Medulla oblongata (tissue), 1 donor: ENCODE measurements at regions not wholly inside any gene's neighbourhood (a gene's known extent, or its start where the extent isn't known, plus 50 kb on each side); places are given as distances from the start of the nearest gene placed in this dataset.

Experiments used
- DNase-seq: peaks from one replicate; pipeline ENCODE4 v3.0.0-alpha.2; 2015; ENCODE audit errors: extremely low spot score

DNA sequence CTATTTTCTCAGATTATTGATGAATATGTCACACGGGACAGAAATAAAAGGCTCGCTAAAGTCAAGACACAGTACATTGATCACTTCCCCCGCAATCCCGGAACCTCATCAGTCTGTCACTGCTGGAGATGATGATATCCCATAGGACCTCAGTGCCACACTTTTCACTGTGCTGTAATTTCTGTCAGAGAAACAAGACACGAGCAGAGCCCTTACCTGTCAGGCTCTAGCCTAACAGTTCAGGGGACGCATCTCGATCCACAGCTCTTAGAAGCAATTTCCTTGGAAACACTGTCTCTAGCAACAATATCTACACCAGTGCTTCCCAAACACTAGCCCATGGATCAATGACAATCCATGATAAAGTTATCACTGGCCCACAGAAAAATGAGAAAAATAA, 140.0 kb downstream of the GRIN2B start:
- no peak for DNase-seq

DNA sequence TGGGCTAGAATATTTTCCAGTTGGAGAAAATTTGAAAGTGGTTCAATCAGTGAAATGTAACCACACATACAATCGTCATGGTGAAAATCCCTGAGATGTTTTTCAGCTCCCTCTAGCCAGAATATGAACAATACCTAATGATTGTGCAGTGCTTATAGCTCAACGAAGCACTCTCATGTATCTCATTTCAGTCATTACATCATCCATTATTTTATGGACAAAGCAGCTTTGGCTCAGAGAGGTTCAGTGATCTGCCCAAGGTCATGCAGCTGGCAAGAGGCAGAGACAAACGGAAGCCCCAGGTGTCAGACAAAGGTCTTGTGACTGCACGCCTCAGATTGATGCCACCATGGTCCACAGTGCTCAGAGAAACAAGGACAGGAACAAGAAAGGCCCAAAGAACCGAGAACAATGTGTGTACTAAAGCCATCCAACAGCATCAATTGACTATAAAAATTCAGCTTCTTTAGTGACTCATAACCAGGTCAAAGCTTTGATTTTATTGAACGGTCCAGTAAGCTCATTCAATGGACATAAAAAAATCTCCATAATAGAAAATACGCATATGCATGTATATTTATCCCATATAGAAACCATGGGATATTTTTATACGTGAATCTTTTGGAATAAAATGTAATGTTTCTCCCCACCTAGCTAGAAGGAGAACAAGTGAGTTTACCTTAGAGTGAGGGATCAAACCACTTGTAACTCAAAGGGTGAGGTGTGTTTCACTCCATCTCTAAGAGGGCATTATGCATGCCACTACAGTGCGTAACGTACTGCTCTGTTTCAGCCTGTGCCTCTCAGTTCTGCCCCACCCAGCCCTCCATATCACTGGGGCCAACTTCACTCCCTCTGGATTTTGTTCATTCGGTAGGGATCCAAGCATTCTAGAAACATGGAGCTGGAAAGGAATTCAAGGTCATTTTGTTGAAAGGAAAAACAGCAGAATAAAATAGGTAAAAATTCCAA, 141.8 kb downstream of the GRIN2B start:
- no peak for DNase-seq

DNA sequence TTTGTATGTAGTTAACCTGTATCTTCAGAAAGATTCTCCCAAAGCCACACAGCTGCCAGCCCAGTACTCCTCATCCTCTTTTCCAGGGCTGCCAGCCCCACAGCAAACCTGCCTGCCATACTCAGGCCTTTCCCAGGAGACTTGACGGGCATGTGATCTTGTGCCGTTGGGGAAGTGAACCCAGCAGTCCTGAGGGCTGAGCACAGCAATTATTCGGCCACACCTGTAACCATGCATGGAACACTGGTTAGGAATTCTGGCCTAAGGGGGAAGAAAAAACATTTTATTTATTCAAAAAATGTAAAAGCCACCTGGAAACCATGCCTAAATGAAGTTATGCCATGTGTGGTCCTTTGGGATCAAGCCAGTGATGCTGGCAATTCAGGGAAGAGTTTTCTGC, 145.3 kb downstream of the GRIN2B start:
- no peak for DNase-seq

DNA sequence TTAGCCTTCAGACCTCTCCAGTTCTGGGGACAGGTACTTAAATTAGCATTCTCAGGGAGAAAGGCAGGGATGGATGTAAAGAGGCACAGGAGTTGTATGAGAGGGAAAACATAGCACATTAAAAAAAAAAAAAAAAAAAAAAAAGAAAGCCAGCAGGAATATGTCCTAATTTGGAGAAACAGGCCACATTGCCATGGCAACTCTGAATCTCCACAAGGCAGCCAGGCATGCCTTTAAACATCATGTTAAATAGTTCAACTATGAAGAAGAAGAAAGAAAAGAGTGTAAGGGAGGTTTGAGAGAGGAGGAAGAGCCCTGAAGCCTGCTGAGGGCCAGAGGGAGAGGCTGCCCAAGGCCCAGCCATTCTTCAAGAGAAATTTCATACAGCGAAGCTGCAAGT, 145.8 kb downstream of the GRIN2B start:
- DNase-seq = no peak

DNA sequence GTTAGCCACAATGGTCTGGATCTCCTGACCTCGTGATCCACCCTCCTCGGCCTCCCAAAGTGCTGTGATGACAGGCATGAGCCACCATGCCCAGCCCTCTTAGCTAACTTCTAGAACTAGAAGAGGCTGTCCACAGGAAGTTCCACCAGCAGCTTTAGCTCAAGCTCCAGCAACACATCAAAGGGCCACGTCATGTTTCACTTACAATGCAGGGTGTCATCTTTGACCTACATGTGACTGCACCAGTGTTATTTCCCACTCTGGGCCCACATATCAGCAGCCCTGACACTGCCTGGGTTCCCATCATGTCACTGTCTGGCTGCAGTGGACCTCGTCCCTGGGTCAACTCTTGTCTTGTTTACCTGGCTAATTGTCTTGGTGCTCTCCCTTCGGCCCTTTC, 147.2 kb downstream of the GRIN2B start:
- DNase-seq = no peak

DNA sequence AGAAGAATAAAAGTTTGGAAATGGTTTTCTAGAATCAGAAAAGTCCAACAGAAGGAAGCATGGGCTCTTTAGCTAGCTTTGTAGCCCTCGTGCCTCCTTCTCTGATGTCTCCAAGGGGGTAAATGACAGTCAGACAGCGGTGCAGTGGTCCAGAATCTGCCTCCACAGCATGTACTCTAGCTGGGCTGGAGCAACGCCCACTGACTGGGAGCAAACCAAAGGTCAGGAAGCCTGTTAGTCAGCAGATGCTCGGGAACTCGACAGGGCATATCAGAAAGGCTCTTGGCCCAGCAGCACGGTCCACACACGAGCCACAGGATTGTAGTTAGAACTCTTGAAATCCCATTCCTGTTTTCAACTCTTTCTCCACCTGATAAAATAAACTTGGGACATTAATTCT, 164.3 kb downstream of the GRIN2B start:
- DNase-seq = no peak

DNA sequence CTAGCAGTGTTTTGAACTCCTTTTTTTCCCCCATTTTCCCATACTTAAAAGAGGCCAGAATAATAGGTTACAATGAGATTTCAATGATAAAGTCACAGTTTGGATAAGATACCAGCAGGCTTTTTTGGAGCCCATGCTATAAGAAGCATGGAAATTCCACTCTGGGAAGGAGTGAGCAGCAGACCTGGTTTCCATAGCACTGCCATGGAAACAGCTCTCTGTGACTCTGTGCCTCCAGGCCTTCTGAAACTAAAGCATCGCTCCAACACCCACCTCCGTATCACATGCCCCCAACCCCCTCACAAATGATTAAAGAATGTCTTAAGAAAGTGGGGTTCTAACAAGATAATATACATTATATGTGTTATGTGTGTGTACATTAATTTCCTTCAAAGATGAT, 165.0 kb downstream of the GRIN2B start:
- DNase-seq = no peak

DNA sequence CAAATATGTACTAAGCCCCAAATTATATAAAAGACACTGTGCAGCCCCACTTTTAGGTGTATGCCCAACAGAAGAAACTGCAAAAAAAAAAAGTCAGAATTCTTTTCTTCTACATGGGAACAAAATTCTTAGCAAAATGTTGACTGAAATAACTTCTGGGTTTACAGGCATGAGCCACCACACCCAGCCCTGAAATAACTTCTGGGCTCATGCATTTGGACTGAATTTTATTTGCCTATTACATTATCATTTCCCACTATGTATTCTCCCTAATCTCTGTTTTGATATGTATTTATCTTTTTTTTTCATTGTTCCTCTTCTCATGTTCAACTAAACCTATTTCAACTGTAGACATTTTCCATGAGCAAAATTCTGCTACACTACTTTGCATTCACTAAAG, 169.2 kb downstream of the GRIN2B start:
- DNase-seq = no peak

DNA sequence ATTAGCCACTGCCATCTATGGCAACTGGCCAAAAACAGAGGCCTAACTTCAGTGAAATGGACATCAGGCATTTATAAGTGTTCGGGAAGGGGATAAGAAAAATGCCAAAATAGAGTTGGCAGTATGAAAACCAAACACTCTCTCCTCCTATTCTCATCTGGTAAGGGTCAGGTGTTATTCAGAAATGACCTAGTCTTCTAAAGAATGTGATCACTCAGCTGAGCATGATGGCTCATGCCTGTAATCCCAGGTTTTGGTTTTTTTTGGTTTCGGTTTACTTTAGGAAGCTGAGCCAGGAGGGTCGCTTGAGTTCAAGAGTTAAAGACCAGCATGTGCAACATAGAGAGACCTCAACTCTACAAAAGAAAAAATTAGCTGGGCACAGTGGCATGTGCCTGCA, 170.3 kb downstream of the GRIN2B start:
- DNase-seq = no peak

DNA sequence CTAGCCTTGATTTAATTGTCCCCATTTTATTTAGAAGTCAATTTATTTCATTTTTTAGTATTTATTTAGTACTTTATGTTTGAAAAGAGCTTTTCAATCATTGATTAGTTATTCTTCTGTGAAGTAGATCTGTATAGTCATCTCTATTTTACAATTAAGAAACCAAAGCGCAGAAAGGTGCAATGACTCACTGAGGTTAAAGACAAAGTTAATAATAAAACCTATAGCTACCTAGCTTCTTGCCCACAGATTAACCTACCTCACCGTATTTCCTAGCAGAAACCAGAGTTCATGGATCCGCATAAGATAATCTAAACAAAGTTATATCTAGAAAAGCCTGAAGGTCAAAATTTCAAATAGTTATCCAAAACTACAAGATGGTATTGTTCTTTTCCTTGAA, 176.4 kb downstream of the GRIN2B start:
- DNase-seq = no peak

DNA sequence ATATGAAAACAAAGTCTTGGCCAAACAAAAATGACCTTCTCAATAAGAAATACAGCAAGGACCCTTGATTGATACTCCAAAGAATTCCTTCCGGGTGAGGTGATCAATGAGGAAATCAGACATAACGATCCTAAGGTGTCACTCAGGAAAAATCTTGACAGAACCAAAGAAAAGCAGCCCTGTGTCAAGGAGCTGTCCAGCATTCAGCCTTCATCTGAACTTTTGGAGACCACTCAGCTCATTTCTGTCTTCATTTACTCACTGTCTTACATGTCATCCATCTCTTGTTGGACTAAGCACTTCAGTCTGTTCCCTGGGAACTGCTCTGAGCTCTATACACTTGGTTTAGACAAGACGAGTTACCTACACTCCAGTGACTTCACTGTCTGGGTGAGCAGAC, 179.9 kb downstream of the GRIN2B start:
- no peak for DNase-seq

DNA sequence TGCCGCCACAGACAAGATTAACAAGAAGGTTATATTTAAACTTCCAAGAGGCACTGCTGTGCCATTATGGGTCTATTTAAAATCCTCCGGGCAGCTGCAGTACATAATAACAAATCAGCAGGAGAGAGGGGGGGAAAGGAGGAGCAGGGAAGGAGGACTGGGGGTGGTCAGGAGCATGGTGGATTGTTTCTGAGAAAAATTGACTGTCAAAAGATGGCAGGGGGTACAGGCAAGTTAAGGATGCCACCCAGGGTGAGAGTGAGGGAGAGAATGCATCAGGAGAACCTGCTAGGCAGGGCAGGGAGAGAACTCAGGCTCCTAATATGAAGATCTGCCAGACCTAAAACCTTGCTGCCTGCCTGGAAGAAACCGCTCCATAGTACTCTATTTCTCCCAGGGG, 181.8 kb downstream of the GRIN2B start:
- DNase-seq = no peak

DNA sequence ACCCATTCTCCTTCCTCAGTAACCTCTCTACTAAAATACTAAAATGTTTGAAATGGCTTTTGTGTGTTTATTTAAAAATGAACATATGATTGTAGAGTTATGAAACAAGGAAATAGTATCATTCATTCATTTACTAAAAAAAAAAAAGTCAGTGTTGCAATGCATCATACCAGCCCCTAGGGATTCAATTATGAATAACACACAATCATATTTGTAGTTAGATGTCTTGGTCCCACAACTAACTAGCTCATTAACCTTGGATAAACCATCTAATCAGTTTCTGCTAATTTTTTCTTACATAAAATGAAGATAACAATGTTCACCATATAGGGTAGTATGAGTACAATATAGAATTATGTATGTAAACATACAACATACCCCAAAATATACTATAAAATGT, 183.2 kb downstream of the GRIN2B start:
- DNase-seq = no peak

DNA sequence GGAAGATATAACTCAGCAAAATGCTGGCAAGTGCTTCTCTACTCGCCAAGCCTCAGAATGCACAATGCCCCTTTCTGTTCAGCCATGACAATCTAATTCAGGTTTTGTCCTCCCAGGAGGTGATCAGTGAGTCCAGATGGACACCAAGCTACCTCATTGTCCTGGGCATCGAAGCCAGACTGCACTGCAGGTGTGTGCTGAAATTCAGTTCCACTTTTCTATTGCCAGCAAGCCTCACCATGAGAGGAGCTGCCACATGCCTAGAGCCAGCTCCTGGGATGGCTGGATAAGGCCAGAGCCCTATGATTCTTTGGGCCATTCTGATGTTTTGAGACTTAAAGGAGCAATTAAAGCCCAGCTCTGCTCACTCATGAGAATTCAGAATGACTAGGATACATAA, 186.7 kb downstream of the GRIN2B start:
- DNase-seq = no peak

DNA sequence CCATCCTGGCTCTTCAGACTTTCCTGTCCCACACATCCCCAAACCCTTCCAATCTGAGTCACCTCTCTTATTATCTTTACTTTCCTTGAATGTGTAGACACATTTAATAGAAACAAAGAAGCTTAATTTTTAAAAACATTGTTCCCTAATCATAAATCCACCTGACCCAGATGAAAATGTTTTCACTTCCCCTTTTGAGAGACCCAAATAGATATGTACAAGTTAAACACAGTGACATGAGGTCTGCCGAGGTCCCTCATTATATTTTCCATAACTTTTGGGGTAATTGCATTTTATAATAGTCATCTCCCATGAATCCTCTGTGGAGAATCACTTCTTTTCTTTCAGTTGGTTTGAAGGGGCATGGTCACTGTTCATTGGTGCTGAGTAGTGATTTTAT, 191.1 kb downstream of the GRIN2B start:
- no peak for DNase-seq

DNA sequence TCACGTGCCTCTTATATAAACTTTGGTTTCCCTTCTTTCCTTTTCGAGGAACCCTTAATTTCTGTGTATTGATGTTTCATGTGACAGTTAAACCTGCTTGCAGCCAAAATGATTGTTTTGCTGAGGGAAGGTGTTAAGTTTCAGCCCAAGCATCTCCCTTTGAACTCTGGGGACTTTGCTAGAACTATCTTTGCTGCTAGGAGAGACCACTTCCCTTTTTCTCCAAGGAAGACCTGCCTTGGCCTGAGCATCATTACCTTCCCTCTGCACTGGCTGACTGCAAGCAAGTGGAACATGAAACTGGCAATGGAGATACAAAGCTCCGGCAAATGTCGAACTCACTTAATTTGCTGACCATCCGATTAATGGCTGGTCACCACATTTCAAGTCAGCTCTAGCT, 192.8 kb downstream of the GRIN2B start:
- no peak for DNase-seq

DNA sequence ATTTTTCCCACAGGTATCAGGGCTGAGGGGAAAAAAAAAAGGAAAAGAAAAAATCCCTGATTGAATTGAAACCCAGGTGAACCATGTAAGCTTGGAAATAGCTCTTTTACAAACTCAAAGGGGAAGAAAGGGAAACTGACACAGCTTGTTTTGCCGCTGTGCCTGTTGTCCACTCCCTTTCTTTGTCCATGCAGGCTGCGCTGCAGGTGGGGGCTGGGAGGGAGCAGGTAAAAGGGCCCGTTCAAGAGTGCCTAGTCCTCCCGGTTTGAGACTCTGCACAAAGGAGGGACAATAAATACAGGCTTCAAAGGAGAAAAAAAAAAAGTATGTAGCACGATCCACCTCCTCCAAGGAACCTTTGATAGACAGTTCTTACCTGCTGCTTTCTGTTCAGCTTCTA, 194.8 kb downstream of the GRIN2B start:
- no peak for DNase-seq

DNA sequence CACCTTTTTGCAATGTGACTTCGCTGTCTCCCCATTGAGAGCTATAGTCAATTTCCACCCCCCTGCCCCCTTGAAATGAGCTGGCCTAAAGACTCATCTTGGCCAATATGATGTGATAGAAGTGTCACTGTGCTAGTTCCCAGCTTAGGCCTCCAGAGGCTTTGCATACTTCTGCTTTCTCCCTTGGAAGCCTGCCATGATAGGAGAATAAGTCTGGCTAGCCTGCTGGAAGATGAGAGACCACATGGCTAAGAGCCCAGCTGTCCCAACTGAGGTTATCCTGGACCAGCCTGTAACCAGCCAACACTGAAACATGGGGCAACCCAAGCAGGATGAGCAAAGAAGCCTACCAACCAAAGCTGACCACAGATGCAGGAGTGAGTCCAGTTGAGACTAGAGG, 196.9 kb downstream of the GRIN2B start:
- no peak for DNase-seq

DNA sequence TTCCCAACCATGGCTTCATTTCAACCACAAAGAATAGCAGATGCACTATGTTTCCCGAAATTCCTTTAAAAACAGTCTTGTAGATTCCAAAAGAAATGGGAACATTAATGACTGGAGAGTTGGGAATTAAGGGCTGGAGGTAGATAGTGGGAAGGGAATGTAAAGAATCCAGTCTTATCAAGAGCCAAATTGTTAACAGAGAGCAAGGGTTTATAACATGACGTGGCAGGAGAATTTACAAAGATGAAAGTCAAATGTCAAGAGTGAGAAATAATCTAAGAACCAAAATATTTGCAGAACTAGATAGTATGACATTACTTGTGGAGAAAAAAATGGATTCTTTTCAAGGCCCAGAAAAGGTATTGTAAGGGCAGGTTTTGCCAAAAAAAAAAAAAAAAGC, 200.9 kb downstream of the GRIN2B start:
- DNase-seq = no peak

DNA sequence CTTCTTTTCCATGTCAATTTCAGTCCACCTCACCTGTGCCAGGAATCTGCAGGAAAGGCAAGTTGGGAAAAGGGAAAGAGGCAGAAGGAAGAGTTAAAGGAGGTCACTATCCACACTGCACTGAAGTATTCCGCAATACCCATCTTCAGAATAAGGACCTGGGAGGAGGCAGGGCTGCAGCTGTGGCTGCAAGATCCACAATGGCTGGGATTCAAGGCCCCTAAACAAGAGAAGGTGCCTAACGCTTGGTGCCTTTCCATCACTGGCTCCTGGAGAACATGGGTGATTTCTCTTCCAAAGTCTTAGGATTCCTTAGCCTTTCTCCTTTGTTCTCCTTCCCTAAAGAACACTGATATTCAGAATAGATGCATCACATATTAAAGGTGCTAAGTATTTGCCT, 204.0 kb downstream of the GRIN2B start:
- no peak for DNase-seq

DNA sequence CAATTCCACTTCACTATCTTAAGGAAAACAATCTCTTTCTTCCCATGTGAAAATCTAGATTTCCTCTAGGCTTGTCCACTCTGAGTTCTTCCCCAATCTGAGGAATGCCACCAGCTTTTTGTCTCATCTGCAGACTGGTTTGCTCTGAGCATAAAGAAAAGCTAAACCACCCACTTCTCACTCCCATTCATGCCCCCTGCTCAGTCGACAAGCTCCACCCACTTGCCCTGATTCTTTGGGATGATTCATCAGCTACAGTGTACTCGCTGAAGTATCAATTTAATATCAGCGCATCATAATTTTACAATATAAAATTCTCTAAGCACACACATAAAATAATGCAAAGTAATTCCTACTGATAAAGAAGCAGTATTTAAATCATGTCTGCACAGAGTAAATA, 209.1 kb downstream of the GRIN2B start:
- no peak for DNase-seq

DNA sequence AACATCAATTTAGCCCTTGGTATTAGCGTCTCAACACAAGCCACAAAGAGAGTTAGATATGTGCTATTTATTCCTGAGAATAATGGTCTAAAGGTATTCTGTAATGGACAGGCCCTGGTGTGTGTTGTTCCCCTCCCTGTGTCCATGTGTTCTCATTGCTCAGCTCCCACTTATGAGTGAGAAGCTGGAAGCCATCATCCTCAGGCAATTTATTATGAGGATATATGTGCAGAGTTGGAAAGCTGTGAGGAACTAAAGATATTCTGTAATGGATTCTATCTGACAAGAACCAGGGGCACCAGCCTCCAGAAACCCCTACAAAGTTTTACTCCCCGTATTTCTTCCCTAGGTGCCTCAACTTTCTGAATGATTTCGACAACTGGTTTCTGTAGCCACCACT, 210.8 kb downstream of the GRIN2B start:
- no peak for DNase-seq

DNA sequence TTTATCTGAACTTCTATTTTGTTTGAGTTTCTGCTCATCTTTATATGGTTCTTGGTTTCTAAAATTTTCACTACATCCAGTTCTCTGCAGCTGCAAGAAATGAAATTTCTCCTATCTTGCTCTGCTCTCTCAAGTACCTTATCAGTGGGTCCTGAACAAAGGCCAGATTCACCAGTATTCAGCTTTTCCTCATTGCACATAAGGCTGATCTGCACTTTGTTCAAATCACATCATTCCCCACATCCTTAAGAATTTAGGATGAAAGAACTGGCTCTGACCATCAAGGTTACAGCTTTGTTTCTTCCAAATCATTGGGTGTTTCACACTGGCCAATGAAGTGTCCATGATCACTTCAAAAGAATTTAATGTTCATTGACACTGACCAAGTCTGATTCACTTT, 211.4 kb downstream of the GRIN2B start:
- DNase-seq = no peak

DNA sequence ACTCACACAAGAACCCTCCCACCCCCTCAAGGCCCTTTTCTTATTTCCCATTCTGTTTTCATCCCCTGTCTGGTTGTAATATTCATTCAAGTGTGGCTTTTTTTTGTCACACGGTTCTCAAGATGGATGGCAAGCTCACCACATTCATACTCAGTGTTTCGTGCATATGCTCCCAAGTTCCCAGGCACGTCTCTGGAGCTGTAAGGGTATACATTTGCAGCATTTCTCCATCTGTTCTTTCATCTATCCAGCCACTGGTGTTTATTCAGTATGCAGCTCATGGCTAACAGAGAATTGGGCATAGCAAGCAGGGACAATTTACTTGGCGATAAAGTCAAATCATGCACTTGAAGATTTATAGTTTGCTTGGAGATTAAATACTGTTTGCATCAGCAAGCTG, 212.1 kb downstream of the GRIN2B start:
- no peak for DNase-seq
